ENCODE measurements at regions not wholly inside any gene's neighbourhood (a gene's known extent, or its start where the extent isn't known, plus 50 kb on each side); places are given as distances from the start of the nearest gene placed in this dataset.

DNA sequence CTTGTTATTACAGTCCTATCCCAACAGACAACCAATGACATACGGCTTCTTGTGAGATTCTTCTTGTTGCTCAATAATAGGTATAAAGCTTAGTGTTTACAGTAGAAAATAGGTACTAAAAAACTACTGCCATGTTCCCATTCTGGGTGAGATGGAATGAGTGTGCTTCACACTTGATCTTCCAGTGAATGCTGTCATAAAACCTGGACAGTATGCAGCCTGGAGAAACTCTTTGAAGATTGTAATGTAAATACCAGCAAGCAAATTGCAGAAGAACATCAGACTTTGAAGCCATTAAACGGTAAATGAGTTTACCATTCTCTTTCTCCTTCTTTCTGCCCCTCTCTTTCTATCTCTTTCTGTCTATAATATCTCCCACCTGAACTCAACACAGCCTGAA, 663.7 kb upstream of the COBL start:
- no peak for TF ChIP-seq POLR2A (IDR thresholded peaks at IDR 0.05)
- TF ChIP-seq, protein P1, sequence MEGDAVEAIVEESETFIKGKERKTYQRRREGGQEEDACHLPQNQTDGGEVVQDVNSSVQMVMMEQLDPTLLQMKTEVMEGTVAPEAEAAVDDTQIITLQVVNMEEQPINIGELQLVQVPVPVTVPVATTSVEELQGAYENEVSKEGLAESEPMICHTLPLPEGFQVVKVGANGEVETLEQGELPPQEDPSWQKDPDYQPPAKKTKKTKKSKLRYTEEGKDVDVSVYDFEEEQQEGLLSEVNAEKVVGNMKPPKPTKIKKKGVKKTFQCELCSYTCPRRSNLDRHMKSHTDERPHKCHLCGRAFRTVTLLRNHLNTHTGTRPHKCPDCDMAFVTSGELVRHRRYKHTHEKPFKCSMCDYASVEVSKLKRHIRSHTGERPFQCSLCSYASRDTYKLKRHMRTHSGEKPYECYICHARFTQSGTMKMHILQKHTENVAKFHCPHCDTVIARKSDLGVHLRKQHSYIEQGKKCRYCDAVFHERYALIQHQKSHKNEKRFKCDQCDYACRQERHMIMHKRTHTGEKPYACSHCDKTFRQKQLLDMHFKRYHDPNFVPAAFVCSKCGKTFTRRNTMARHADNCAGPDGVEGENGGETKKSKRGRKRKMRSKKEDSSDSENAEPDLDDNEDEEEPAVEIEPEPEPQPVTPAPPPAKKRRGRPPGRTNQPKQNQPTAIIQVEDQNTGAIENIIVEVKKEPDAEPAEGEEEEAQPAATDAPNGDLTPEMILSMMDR (IDR thresholded peaks at IDR 0.05): no peak

Data from breast epithelium (tissue), 3 donors.